HL-60 (cell line): ENCODE measurements at regions not wholly inside any gene's neighbourhood (a gene's known extent, or its start where the extent isn't known, plus 50 kb on each side); places are given as distances from the start of the nearest gene placed in this dataset.

Source experiments
- DNase-seq, 2 experiments: peaks; one replicate each; pipeline ENCODE4 v3.0.0-alpha.2; 2010 to 2020; ENCODE audit warnings: low read depth in 1 of 2, low spot score in 1 of 2
- H3K27ac ChIP-seq: fragments of 250-450 bp; sonication (Bioruptor Pico); replicated peaks from 2 replicates; pipeline ENCODE4 v1.5.1; 2020; ENCODE audit warnings: mild to moderate bottlenecking, moderate library complexity
- H3K27me3 ChIP-seq: fragments of 250-450 bp; sonication (Bioruptor Pico); 2 replicates; pipeline ENCODE4 v1.5.1; 2021; ENCODE audit warnings: mild to moderate bottlenecking, moderate library complexity; ENCODE audit not compliant: insufficient read depth, poor library complexity, severe bottlenecking
- H3K4me3 ChIP-seq: replicated peaks from 2 replicates; pipeline ENCODE4 v1.5.1; 2011; ENCODE audit warnings: mild to moderate bottlenecking, control low read depth, low read length; ENCODE audit not compliant: insufficient read depth
- GABPA ChIP-seq: IDR thresholded peaks from 2 replicates; pipeline ENCODE4 v1.6.1; 2012; ENCODE audit warnings: low read depth
- POLR2AphosphoS5 ChIP-seq: IDR thresholded peaks from 2 replicates; pipeline ENCODE4 v1.6.1; 2012; ENCODE audit warnings: low read depth
- SPI1 ChIP-seq: IDR thresholded peaks from 2 replicates; pipeline ENCODE4 v1.6.1; 2012; ENCODE audit warnings: low read depth, mild to moderate bottlenecking, borderline replicate concordance
- TF ChIP-seq, protein P1 (sequence below): IDR thresholded peaks from one replicate; pipeline ENCODE4 v1.5.1; 2011; ENCODE audit warnings: low read length, control low read depth, inconsistent platforms; ENCODE audit not compliant: insufficient read depth
- TF ChIP-seq, protein P2 (sequence below): IDR thresholded peaks from 2 replicates; pipeline ENCODE4 v1.6.1; 2012; ENCODE audit warnings: low read depth; ENCODE audit not compliant: insufficient replicate concordance

DNA sequence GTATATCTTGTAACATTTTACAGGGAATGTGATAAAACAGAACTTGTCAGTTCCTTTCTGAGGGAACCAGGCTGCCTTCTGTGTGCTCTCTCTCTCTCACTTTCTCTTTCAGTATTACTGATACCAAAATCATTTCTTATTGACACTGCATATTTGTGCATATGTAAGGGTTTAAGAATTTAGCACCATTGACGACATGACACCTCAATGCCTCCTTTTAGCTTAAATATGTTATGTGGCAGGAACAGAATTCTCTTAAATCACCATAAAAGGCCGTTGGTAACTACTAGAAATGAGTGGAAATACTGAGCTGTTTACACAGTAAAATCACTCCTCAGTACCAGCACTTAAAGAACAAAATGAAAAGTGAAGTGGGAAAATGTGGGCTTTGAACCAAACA, 457.7 kb upstream of the SYT1 start:
- H3K27me3 ChIP-seq, result no peaks in the 10 kb centered on the region
- no peak overlapping the region for H3K4me3 ChIP-seq
- H3K27ac ChIP-seq, result no peak overlapping the region
- DNase-seq, result no peak
- TF ChIP-seq GABPA (no peak), POLR2AphosphoS5 (no peak), SPI1 (no peak)
- TF ChIP-seq, protein P1, sequence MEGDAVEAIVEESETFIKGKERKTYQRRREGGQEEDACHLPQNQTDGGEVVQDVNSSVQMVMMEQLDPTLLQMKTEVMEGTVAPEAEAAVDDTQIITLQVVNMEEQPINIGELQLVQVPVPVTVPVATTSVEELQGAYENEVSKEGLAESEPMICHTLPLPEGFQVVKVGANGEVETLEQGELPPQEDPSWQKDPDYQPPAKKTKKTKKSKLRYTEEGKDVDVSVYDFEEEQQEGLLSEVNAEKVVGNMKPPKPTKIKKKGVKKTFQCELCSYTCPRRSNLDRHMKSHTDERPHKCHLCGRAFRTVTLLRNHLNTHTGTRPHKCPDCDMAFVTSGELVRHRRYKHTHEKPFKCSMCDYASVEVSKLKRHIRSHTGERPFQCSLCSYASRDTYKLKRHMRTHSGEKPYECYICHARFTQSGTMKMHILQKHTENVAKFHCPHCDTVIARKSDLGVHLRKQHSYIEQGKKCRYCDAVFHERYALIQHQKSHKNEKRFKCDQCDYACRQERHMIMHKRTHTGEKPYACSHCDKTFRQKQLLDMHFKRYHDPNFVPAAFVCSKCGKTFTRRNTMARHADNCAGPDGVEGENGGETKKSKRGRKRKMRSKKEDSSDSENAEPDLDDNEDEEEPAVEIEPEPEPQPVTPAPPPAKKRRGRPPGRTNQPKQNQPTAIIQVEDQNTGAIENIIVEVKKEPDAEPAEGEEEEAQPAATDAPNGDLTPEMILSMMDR, result no peak
- TF ChIP-seq, protein P2, sequence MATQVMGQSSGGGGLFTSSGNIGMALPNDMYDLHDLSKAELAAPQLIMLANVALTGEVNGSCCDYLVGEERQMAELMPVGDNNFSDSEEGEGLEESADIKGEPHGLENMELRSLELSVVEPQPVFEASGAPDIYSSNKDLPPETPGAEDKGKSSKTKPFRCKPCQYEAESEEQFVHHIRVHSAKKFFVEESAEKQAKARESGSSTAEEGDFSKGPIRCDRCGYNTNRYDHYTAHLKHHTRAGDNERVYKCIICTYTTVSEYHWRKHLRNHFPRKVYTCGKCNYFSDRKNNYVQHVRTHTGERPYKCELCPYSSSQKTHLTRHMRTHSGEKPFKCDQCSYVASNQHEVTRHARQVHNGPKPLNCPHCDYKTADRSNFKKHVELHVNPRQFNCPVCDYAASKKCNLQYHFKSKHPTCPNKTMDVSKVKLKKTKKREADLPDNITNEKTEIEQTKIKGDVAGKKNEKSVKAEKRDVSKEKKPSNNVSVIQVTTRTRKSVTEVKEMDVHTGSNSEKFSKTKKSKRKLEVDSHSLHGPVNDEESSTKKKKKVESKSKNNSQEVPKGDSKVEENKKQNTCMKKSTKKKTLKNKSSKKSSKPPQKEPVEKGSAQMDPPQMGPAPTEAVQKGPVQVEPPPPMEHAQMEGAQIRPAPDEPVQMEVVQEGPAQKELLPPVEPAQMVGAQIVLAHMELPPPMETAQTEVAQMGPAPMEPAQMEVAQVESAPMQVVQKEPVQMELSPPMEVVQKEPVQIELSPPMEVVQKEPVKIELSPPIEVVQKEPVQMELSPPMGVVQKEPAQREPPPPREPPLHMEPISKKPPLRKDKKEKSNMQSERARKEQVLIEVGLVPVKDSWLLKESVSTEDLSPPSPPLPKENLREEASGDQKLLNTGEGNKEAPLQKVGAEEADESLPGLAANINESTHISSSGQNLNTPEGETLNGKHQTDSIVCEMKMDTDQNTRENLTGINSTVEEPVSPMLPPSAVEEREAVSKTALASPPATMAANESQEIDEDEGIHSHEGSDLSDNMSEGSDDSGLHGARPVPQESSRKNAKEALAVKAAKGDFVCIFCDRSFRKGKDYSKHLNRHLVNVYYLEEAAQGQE, result no peak

DNA sequence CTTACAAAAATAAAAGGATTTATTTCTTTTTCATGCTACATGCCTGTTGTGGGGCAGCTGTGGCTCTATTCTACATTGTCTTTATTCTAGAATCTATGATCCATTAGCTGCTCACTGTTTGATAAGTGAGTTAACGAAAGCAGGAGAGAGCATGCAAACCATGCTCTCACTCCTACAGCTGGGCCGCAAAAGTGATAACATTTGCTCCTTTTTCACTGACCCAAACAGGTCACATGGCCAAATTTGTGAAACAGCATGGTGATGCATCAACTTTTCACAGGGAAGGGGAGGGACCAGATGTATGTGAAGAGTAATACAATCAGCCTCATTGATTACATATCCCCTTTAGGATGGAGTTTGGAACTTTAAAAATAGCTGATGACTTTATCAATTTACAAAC, 456.9 kb upstream of the SYT1 start:
- no peaks in the 10 kb centered on the region for H3K27me3 ChIP-seq
- TF ChIP-seq, protein P1, result no peak
- TF ChIP-seq, protein P2, result no peak
- no peak for TF ChIP-seq GABPA
- TF ChIP-seq SPI1, result no peak
- no peak for TF ChIP-seq POLR2AphosphoS5
- no peak for DNase-seq
- H3K27ac ChIP-seq, result no peak overlapping the region
- no peak overlapping the region for H3K4me3 ChIP-seq

DNA sequence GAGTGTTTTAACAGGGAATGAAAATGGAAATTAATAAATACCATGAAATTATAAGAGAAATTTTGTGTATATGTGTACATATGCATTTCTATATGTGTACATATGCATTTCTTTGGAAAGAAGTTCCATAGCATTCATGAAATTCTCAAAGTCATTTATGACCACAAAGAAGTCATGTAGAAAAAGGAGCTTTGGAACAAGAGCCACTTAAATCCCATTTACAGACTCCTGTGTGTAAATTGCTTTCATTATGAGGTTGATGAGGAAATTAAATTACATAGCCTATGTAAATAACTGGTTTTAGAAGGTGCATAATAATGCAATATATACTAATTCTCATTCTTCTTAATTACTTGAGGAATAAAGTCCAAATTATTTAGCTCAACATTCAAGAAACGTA, 450.5 kb upstream of the SYT1 start:
- no peak overlapping the region for H3K27ac ChIP-seq
- no peak for DNase-seq
- TF ChIP-seq SPI1 (no peak), GABPA (no peak), POLR2AphosphoS5 (no peak)
- TF ChIP-seq, protein P1, result no peak
- TF ChIP-seq, protein P2, result no peak
- H3K27me3 ChIP-seq, result no peaks in the 10 kb centered on the region
- H3K4me3 ChIP-seq, result no peak overlapping the region
